MM.1S (cell line): ENCODE measurements at regions not wholly inside any gene's neighbourhood (a gene's known extent, or its start where the extent isn't known, plus 50 kb on each side); places are given as distances from the start of the nearest gene placed in this dataset.

Experiments
- DNase-seq: peaks from one replicate; pipeline ENCODE4 v3.0.0-alpha.2; 2015
- H2AFZ ChIP-seq: fragments of 300-600 bp; sonication (generic); 2 replicates; pipeline ENCODE4 v1.6.0; 2016; ENCODE audit warnings: antibody characterized with exemption, low read length
- H3F3A ChIP-seq: fragments of 300-600 bp; sonication (generic); 2 replicates; pipeline ENCODE4 v1.6.1; 2016; ENCODE audit warnings: mild to moderate bottlenecking, antibody characterized with exemption, low read length, moderate library complexity, mixed read lengths; ENCODE audit not compliant: insufficient read depth
- H3K27ac ChIP-seq: fragments of 300-600 bp; sonication (generic); 2 replicates; pipeline ENCODE4 v1.5.1; 2016; ENCODE audit warnings: mild to moderate bottlenecking, low read length
- H3K27me3 ChIP-seq: fragments of 300-600 bp; sonication (generic); replicated peaks from 2 replicates; pipeline ENCODE4 v1.6.0; 2016; ENCODE audit warnings: low read length; ENCODE audit not compliant: insufficient read depth
- H3K36me3 ChIP-seq: fragments of 300-600 bp; sonication (generic); replicated peaks from 2 replicates; pipeline ENCODE4 v1.6.1; 2016; ENCODE audit warnings: mild to moderate bottlenecking, low read length, mixed read lengths; ENCODE audit not compliant: insufficient read depth
- H3K4me1 ChIP-seq: fragments of 300-600 bp; sonication (generic); 2 replicates; pipeline ENCODE4 v1.6.1; 2016; ENCODE audit warnings: low read length, mixed read lengths
- H3K4me2 ChIP-seq: fragments of 300-600 bp; sonication (generic); 2 replicates; pipeline ENCODE4 v1.6.0; 2016; ENCODE audit warnings: low read depth, low read length
- H3K4me3 ChIP-seq: fragments of 300-600 bp; sonication (generic); 2 replicates; pipeline ENCODE4 v1.5.1; 2016; ENCODE audit warnings: low read length, mixed read lengths
- H3K79me2 ChIP-seq: fragments of 300-600 bp; sonication (generic); 2 replicates; pipeline ENCODE4 v1.6.1; 2016; ENCODE audit warnings: mixed run types, low read length, mixed read lengths
- H3K9ac ChIP-seq: fragments of 300-600 bp; sonication (generic); 2 replicates; pipeline ENCODE4 v1.6.1; 2016; ENCODE audit warnings: low read length, mixed read lengths
- H3K9me2 ChIP-seq: fragments of 300-600 bp; sonication (generic); replicated peaks from 2 replicates; pipeline ENCODE4 v1.6.1; 2016; ENCODE audit warnings: mild to moderate bottlenecking, low read length, mixed read lengths; ENCODE audit not compliant: insufficient read depth
- H3K9me3 ChIP-seq: fragments of 300-600 bp; sonication (generic); replicated peaks from 2 replicates; pipeline ENCODE4 v1.6.1; 2016; ENCODE audit warnings: mild to moderate bottlenecking, low read length, mixed read lengths; ENCODE audit not compliant: insufficient read depth
- H4K20me1 ChIP-seq: fragments of 300-600 bp; sonication (generic); 2 replicates; pipeline ENCODE4 v1.6.1; 2016; ENCODE audit warnings: mild to moderate bottlenecking, low read length, moderate library complexity, mixed read lengths; ENCODE audit not compliant: insufficient read depth
- EZH2 ChIP-seq: fragments of 300-600 bp; sonication (generic); optimal IDR thresholded peaks from 2 replicates; pipeline ENCODE3; 2017; ENCODE audit warnings: low read depth, mild to moderate bottlenecking, antibody characterized with exemption, low read length, mixed read lengths
- EZH2phosphoT487 ChIP-seq: fragments of 300-600 bp; sonication (generic); IDR thresholded peaks from 2 replicates; pipeline ENCODE4 v1.6.1; 2018; ENCODE audit warnings: antibody characterized with exemption, low read length
- TF ChIP-seq, protein P1 (sequence below): fragments of 300-600 bp; sonication (generic); IDR thresholded peaks from 2 replicates; pipeline ENCODE4 v1.5.1; 2016; ENCODE audit warnings: antibody characterized with exemption, low read length, mixed read lengths

DNA sequence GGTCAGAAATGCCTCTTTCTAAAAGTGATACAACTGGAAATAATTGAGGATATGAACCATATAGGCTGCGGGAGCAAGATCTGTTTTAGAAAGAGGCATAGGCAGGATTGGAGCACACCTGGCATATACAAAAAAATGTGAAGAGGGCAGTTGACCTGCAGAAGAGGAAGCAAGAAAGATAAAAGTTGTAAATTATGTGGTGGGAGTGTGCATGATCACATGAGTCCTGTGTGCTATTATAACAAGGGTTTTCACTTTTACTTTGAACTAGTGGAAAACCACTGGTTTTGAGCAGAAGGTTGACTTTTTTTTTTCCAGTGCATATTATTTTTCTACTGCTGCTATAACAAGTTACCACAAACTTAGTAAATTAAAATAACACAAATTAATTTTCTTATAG is 489.3 kb downstream of the ANXA1 start:
- Histone ChIP-seq H3K4me3 (no peak overlapping the region), H4K20me1 (no peaks in the 10 kb centered on the region), H3K27me3 (no peaks in the 10 kb centered on the region), H3K79me2 (no peaks in the 10 kb centered on the region), H3K9me3 (no peaks in the 10 kb centered on the region), H3K9me2 (no peaks in the 10 kb centered on the region), H2AFZ (no peak overlapping the region), H3K4me1 (peaks cover 3% of the 10 kb centered on the region; the same call in 1 of the 2 replicates), H3K4me2 (peak overlapping the region; percentile 9; the same call in 1 of the 2 replicates), H3F3A (0 out of 2 replicates have a peak, but pooled peaks cover 2% of the 10 kb centered on the region), H3K27ac (no peak overlapping the region), H3K36me3 (no peaks in the 10 kb centered on the region), H3K9ac (no peak overlapping the region)
- TF ChIP-seq EZH2 = no peak
- TF ChIP-seq, protein P1, sequence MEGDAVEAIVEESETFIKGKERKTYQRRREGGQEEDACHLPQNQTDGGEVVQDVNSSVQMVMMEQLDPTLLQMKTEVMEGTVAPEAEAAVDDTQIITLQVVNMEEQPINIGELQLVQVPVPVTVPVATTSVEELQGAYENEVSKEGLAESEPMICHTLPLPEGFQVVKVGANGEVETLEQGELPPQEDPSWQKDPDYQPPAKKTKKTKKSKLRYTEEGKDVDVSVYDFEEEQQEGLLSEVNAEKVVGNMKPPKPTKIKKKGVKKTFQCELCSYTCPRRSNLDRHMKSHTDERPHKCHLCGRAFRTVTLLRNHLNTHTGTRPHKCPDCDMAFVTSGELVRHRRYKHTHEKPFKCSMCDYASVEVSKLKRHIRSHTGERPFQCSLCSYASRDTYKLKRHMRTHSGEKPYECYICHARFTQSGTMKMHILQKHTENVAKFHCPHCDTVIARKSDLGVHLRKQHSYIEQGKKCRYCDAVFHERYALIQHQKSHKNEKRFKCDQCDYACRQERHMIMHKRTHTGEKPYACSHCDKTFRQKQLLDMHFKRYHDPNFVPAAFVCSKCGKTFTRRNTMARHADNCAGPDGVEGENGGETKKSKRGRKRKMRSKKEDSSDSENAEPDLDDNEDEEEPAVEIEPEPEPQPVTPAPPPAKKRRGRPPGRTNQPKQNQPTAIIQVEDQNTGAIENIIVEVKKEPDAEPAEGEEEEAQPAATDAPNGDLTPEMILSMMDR = no peak
- TF ChIP-seq EZH2phosphoT487 = no peak
- DNase-seq = peak; percentile 64

GRCh38 chr9:73643379-73644013 is 491.8 kb downstream of the ANXA1 start:
- no peak overlapping the region for H3K9ac ChIP-seq
- no peaks in the 10 kb centered on the region for H3K79me2 ChIP-seq
- H4K20me1 ChIP-seq = no peaks in the 10 kb centered on the region
- TF ChIP-seq EZH2phosphoT487 (no peak), EZH2 (no peak)
- TF ChIP-seq, protein P1 = no peak
- H3K9me3 ChIP-seq = no peaks in the 10 kb centered on the region
- H3K27me3 ChIP-seq = no peaks in the 10 kb centered on the region
- H3K4me2 ChIP-seq = no peak overlapping the region
- H3K36me3 ChIP-seq = no peaks in the 10 kb centered on the region
- no peak overlapping the region for H2AFZ ChIP-seq
- H3K4me1 ChIP-seq = peaks cover 3% of the 10 kb centered on the region; the same call in 1 of the 2 replicates
- 0 out of 2 replicates have a peak, but pooled peaks cover 2% of the 10 kb centered on the region for H3F3A ChIP-seq
- no peak overlapping the region for H3K27ac ChIP-seq
- no peak for DNase-seq
- no peaks in the 10 kb centered on the region for H3K9me2 ChIP-seq
- H3K4me3 ChIP-seq = no peak overlapping the region

GRCh38 chr9:73647560-73647959 is 495.9 kb downstream of the ANXA1 start:
- Histone ChIP-seq H4K20me1 (no peaks in the 10 kb centered on the region), H3K9me2 (no peaks in the 10 kb centered on the region), H3K27me3 (no peaks in the 10 kb centered on the region), H3K4me1 (no peaks in the 10 kb centered on the region), H3K4me3 (no peak overlapping the region), H3F3A (no peaks in the 10 kb centered on the region), H2AFZ (no peak overlapping the region), H3K4me2 (no peak overlapping the region), H3K79me2 (no peaks in the 10 kb centered on the region), H3K36me3 (no peaks in the 10 kb centered on the region), H3K9me3 (no peaks in the 10 kb centered on the region), H3K9ac (no peak overlapping the region), H3K27ac (no peak overlapping the region)
- TF ChIP-seq EZH2phosphoT487 (no peak), EZH2 (no peak)
- TF ChIP-seq, protein P1 = no peak
- no peak for DNase-seq
